ENCODE measurements at regions not wholly inside any gene's neighbourhood (a gene's known extent, or its start where the extent isn't known, plus 50 kb on each side); places are given as distances from the start of the nearest gene placed in this dataset.
"Not testable (repeated sequence)": the region's sequence is repeated elsewhere in the genome, so short reads cannot be mapped to it uniquely, and the experiment has no call there.

- no peak for TF ChIP-seq CTCF (IDR thresholded peaks at IDR 0.05; ENCODE audit: insufficient read depth, low read depth, low read length)
- no peak overlapping the region for H3K4me3 ChIP-seq (ENCODE audit: low read depth, low read length)
- DNase-seq (ENCODE audit: low read depth): no peak
Measured at GRCh38 chr16:50453446-50453845, 84.7 kb upstream of the BRD7 start.

- H3K4me3 ChIP-seq (ENCODE audit: low read depth, low read length): no peak overlapping the region
- no peak for TF ChIP-seq CTCF (IDR thresholded peaks at IDR 0.05; ENCODE audit: insufficient read depth, low read depth, low read length)
- DNase-seq (ENCODE audit: low read depth): no peak
Measured at GRCh38 chr16:50451951-50452508, 83.2 kb upstream of the BRD7 start.

- H3K4me3 ChIP-seq (ENCODE audit: low read depth, low read length): no peak overlapping the region
- no peak for DNase-seq (ENCODE audit: low read depth)
- TF ChIP-seq CTCF (IDR thresholded peaks at IDR 0.05; ENCODE audit: insufficient read depth, low read depth, low read length): no peak
Measured at GRCh38 chr16:50450957-50451356, 82.2 kb upstream of the BRD7 start.

GRCh38 chr16:50449800-50450199 lies 81.0 kb upstream of the BRD7 start:
- H3K4me3 ChIP-seq (ENCODE audit: low read depth, low read length): no peak overlapping the region
- no peak for DNase-seq (ENCODE audit: low read depth)
- TF ChIP-seq CTCF (IDR thresholded peaks at IDR 0.05; ENCODE audit: insufficient read depth, low read depth, low read length): no peak

- no peak for TF ChIP-seq CTCF (IDR thresholded peaks at IDR 0.05; ENCODE audit: insufficient read depth, low read depth, low read length)
- no peak overlapping the region for H3K4me3 ChIP-seq (ENCODE audit: low read depth, low read length)
- no peak for DNase-seq (ENCODE audit: low read depth)
Measured at GRCh38 chr16:50448981-50449380, 80.2 kb upstream of the BRD7 start.

- no peak overlapping the region for H3K4me3 ChIP-seq (ENCODE audit: low read depth, low read length)
Measured at GRCh38 chr16:50448522-50448921, 79.7 kb upstream of the BRD7 start.

GRCh38 chr16:50447386-50447785 lies 78.6 kb upstream of the BRD7 start:
- DNase-seq (ENCODE audit: low read depth); H3K4me3 ChIP-seq (ENCODE audit: low read depth, low read length): not testable (repeated sequence)

More at GRCh38 chr16:50448522-50448921, 79.7 kb upstream of the BRD7 start:
- DNase-seq (ENCODE audit: low read depth): no peak
- peak; percentile 10 for TF ChIP-seq CTCF (IDR thresholded peaks at IDR 0.05; ENCODE audit: insufficient read depth, low read depth, low read length)

All from fibroblast of villous mesenchyme (primary cell).